ENCODE measurements at regions not wholly inside any gene's neighbourhood (a gene's known extent, or its start where the extent isn't known, plus 50 kb on each side); places are given as distances from the start of the nearest gene placed in this dataset.

- Histone ChIP-seq H3K4me3 (ENCODE audit: low read length in 3 of 3) (peak overlapping the region in 2 of 3 donors; percentile 20 to 23), H3K36me3 (ENCODE audit: control insufficient read depth in 3 of 3, insufficient read depth in 3 of 3, low read length in 3 of 3) (no peaks in the 10 kb centered on the region), H3K9me3 (ENCODE audit: control insufficient read depth in 3 of 3, low read length in 3 of 3) (no peaks in the 10 kb centered on the region), H3K4me1 (ENCODE audit: control insufficient read depth in 3 of 3, insufficient read depth in 3 of 3, low read length in 3 of 3) (peaks cover 10 to 16% (median 10%) of the 10 kb centered on the region in 3 donors), H3K9ac (ENCODE audit: low read depth in 1 of 3, low read length in 3 of 3) (peak overlapping the region in 2 of 3 donors; percentile 23 to 26), H3K27me3 (ENCODE audit: control insufficient read depth in 3 of 3, insufficient read depth in 3 of 3, low read length in 3 of 3) (no peaks in the 10 kb centered on the region), H3K27ac (ENCODE audit: low read depth, low read length) (no peak overlapping the region)
Observed at GRCh38 chr17:69961501-69962145, 113.4 kb upstream of the KCNJ16 start.

- Histone ChIP-seq H3K9me3 (ENCODE audit: control insufficient read depth in 3 of 3, low read length in 3 of 3) (no peaks in the 10 kb centered on the region), H3K4me3 (ENCODE audit: low read length in 3 of 3) (no peak overlapping the region), H3K4me1 (ENCODE audit: control insufficient read depth in 3 of 3, insufficient read depth in 3 of 3, low read length in 3 of 3) (peaks cover 10 to 16% (median 10%) of the 10 kb centered on the region in 3 donors), H3K27me3 (ENCODE audit: control insufficient read depth in 3 of 3, insufficient read depth in 3 of 3, low read length in 3 of 3) (no peaks in the 10 kb centered on the region), H3K9ac (ENCODE audit: low read depth in 1 of 3, low read length in 3 of 3) (no peak overlapping the region), H3K27ac (ENCODE audit: low read depth, low read length) (no peak overlapping the region), H3K36me3 (ENCODE audit: control insufficient read depth in 3 of 3, insufficient read depth in 3 of 3, low read length in 3 of 3) (no peaks in the 10 kb centered on the region)
Observed at GRCh38 chr17:69962436-69962995, 112.5 kb upstream of the KCNJ16 start.

- Histone ChIP-seq H3K36me3 (ENCODE audit: control insufficient read depth in 3 of 3, insufficient read depth in 3 of 3, low read length in 3 of 3) (no peaks in the 10 kb centered on the region), H3K9ac (ENCODE audit: low read depth in 1 of 3, low read length in 3 of 3) (no peak overlapping the region), H3K4me3 (ENCODE audit: low read length in 3 of 3) (no peak overlapping the region), H3K4me1 (ENCODE audit: control insufficient read depth in 3 of 3, insufficient read depth in 3 of 3, low read length in 3 of 3) (no peaks in the 10 kb centered on the region), H3K9me3 (ENCODE audit: control insufficient read depth in 3 of 3, low read length in 3 of 3) (no peaks in the 10 kb centered on the region), H3K27ac (ENCODE audit: low read depth, low read length) (no peak overlapping the region), H3K27me3 (ENCODE audit: control insufficient read depth in 3 of 3, insufficient read depth in 3 of 3, low read length in 3 of 3) (no peaks in the 10 kb centered on the region)
Observed at GRCh38 chr17:69967910-69968411, 107.1 kb upstream of the KCNJ16 start.

DNA sequence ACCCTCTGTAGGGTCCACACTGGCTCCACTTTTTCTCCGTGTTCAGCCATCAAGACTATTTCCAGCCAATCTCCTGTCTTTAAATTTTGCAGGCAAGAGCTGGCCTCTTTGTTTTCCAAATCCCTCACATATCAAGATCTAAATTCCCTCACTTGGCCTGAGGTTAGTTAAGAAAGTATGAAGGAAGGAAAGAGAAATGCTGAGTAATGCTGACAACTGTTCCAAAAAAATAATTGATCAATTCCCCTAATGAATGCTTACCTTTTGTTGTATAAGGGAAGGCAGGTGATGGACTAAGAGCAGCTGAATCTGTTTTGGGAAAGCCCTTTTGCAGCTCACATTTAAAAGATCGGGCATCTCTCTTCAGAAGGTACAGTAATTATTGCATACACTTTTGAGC lies 105.1 kb upstream of the KCNJ16 start:
- Histone ChIP-seq H3K36me3 (ENCODE audit: control insufficient read depth in 3 of 3, insufficient read depth in 3 of 3, low read length in 3 of 3) (no peaks in the 10 kb centered on the region), H3K4me1 (ENCODE audit: control insufficient read depth in 3 of 3, insufficient read depth in 3 of 3, low read length in 3 of 3) (no peaks in the 10 kb centered on the region), H3K27me3 (ENCODE audit: control insufficient read depth in 3 of 3, insufficient read depth in 3 of 3, low read length in 3 of 3) (no peaks in the 10 kb centered on the region), H3K4me3 (ENCODE audit: low read length in 3 of 3) (no peak overlapping the region), H3K27ac (ENCODE audit: low read depth, low read length) (no peak overlapping the region), H3K9ac (ENCODE audit: low read depth in 1 of 3, low read length in 3 of 3) (no peak overlapping the region), H3K9me3 (ENCODE audit: control insufficient read depth in 3 of 3, low read length in 3 of 3) (peaks cover 0 to 5% (median 0%) of the 10 kb centered on the region in 3 donors)

DNA sequence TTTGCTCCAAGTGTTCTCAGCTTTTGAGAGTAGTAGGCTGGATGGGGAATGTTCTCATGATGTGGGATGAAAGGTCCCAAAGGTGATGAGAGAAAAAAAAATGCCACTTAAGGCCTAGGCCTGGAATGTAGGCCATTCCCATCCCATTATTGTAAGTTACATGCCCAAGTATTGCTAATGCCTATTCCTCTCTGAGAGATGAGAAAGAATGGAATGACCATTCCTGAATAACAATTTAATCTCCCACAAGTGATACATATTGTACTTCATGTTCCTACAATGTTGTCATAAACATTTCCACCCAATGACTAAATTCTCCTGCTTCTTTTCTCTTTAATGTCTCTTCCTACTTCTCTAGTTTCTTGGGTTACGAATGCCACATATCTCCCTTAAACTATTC lies 102.8 kb upstream of the KCNJ16 start:
- no peak overlapping the region for H3K9ac ChIP-seq (ENCODE audit: low read depth in 1 of 3, low read length in 3 of 3)
- H3K9me3 ChIP-seq (ENCODE audit: control insufficient read depth in 3 of 3, low read length in 3 of 3), result peaks cover 0 to 5% (median 0%) of the 10 kb centered on the region in 3 donors
- H3K27me3 ChIP-seq (ENCODE audit: control insufficient read depth in 3 of 3, insufficient read depth in 3 of 3, low read length in 3 of 3), result no peaks in the 10 kb centered on the region
- no peak overlapping the region for H3K27ac ChIP-seq (ENCODE audit: low read depth, low read length)
- no peak overlapping the region for H3K4me3 ChIP-seq (ENCODE audit: low read length in 3 of 3)
- no peaks in the 10 kb centered on the region for H3K36me3 ChIP-seq (ENCODE audit: control insufficient read depth in 3 of 3, insufficient read depth in 3 of 3, low read length in 3 of 3)
- H3K4me1 ChIP-seq (ENCODE audit: control insufficient read depth in 3 of 3, insufficient read depth in 3 of 3, low read length in 3 of 3), result no peaks in the 10 kb centered on the region

DNA sequence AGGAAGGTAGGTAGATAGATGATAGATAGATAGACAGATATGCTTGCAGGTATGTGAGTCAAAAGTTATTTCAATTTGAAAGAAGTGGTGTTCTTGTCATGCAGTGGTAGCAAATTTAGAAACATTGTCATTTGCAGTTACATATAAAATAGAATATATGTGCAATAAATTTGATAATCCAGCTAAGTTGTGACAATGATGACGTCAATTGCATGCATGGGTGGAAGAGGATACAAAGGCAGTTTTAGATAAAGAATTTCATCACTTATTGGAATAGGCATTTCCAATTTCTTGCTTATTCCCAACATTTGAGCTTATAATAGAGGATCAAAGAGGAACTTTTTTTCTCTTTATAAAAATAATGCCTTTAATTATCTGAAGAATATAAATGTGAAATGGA lies 99.2 kb upstream of the KCNJ16 start:
- Histone ChIP-seq H3K9me3 (ENCODE audit: control insufficient read depth in 3 of 3, low read length in 3 of 3) (peaks cover 0 to 5% (median 0%) of the 10 kb centered on the region in 3 donors), H3K27ac (ENCODE audit: low read depth, low read length) (no peak overlapping the region), H3K27me3 (ENCODE audit: control insufficient read depth in 3 of 3, insufficient read depth in 3 of 3, low read length in 3 of 3) (no peaks in the 10 kb centered on the region), H3K36me3 (ENCODE audit: control insufficient read depth in 3 of 3, insufficient read depth in 3 of 3, low read length in 3 of 3) (no peaks in the 10 kb centered on the region), H3K4me1 (ENCODE audit: control insufficient read depth in 3 of 3, insufficient read depth in 3 of 3, low read length in 3 of 3) (no peaks in the 10 kb centered on the region), H3K9ac (ENCODE audit: low read depth in 1 of 3, low read length in 3 of 3) (no peak overlapping the region), H3K4me3 (ENCODE audit: low read length in 3 of 3) (no peak overlapping the region)

DNA sequence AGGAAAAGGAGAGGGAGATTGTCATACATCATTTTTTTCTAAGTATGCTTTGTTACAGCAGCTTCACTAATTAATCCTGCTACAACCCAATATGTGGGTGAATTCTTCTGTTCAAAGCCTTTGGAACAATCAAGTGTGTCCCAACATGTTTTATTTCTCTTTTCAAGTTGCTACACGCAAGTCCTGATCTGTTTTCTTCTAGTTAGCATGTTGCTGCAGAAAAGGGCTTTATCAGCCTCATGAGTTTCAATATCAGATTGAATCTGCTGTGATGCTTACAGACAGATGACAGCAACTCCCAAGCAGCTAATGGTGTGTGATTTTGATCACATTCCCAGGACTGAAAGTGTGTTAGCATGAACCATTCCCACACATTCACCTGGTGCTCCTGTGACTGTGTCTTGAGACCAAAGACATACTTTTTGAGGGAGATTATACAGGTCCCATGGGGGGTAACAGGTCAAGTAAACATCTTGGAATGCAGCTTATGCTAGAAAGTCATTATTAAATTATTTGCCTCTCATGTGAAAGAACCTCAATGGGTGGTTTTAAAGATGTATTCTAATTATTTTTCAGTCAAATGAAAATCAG lies 96.9 kb upstream of the KCNJ16 start:
- H3K4me3 ChIP-seq (ENCODE audit: low read length in 3 of 3), result no peak overlapping the region
- H3K9ac ChIP-seq (ENCODE audit: low read depth in 1 of 3, low read length in 3 of 3), result no peak overlapping the region
- H3K9me3 ChIP-seq (ENCODE audit: control insufficient read depth in 3 of 3, low read length in 3 of 3), result peaks cover 0 to 5% (median 0%) of the 10 kb centered on the region in 3 donors
- no peaks in the 10 kb centered on the region for H3K36me3 ChIP-seq (ENCODE audit: control insufficient read depth in 3 of 3, insufficient read depth in 3 of 3, low read length in 3 of 3)
- no peak overlapping the region for H3K27ac ChIP-seq (ENCODE audit: low read depth, low read length)
- no peaks in the 10 kb centered on the region for H3K4me1 ChIP-seq (ENCODE audit: control insufficient read depth in 3 of 3, insufficient read depth in 3 of 3, low read length in 3 of 3)
- no peaks in the 10 kb centered on the region for H3K27me3 ChIP-seq (ENCODE audit: control insufficient read depth in 3 of 3, insufficient read depth in 3 of 3, low read length in 3 of 3)

DNA sequence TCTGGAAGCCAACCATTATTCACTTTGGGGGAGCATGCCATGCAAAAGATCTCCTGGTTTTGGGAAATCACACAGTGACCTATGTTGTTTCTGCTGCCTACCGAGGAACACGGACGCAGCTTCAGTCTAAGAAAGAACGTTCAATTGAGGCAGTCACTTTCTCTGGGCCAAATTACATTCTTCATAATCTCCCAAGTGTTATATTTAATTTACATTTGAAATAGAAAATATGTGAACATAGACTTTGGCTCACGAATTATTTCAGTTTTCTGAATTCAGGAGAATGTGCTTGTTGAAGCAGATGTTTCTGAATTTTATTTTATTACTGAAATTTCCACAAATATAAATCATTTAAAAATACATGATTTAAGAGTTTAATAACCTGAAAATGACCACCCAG lies 93.6 kb upstream of the KCNJ16 start:
- Histone ChIP-seq H3K4me1 (ENCODE audit: control insufficient read depth in 3 of 3, insufficient read depth in 3 of 3, low read length in 3 of 3) (no peaks in the 10 kb centered on the region), H3K9ac (ENCODE audit: low read depth in 1 of 3, low read length in 3 of 3) (no peak overlapping the region), H3K4me3 (ENCODE audit: low read length in 3 of 3) (no peak overlapping the region), H3K9me3 (ENCODE audit: control insufficient read depth in 3 of 3, low read length in 3 of 3) (no peaks in the 10 kb centered on the region), H3K36me3 (ENCODE audit: control insufficient read depth in 3 of 3, insufficient read depth in 3 of 3, low read length in 3 of 3) (no peaks in the 10 kb centered on the region), H3K27me3 (ENCODE audit: control insufficient read depth in 3 of 3, insufficient read depth in 3 of 3, low read length in 3 of 3) (no peaks in the 10 kb centered on the region), H3K27ac (ENCODE audit: low read depth, low read length) (no peak overlapping the region)

GRCh38 chr17:69995476-69995875 lies 79.5 kb upstream of the KCNJ16 start:
- no peaks in the 10 kb centered on the region for H3K27me3 ChIP-seq (ENCODE audit: control insufficient read depth in 3 of 3, insufficient read depth in 3 of 3, low read length in 3 of 3)
- H3K9ac ChIP-seq (ENCODE audit: low read depth in 1 of 3, low read length in 3 of 3), result no peak overlapping the region

DNA sequence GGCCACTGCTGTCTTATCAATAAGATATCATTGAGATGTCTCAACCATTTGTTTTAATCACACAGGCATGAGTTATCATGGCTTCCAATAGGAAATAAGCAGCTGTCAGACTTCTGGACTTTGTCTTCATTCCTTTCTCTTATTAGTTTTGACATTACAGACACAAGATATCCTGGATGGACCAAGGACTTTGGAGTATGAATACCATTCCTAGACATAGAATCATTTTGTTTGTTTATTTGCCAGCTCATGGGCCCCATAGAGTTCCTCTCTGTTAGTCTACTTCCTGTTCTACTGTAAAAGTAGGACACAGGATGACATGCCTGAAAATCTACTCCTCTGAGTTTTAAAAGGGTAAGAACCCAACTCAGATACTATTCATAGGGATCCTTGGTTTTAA lies 77.7 kb upstream of the KCNJ16 start:
- Histone ChIP-seq H3K9me3 (ENCODE audit: control insufficient read depth in 3 of 3, low read length in 3 of 3) (peaks cover 0 to 4% (median 3%) of the 10 kb centered on the region in 3 donors), H3K27ac (ENCODE audit: low read depth, low read length) (no peak overlapping the region), H3K9ac (ENCODE audit: low read depth in 1 of 3, low read length in 3 of 3) (no peak overlapping the region), H3K4me3 (ENCODE audit: low read length in 3 of 3) (no peak overlapping the region), H3K27me3 (ENCODE audit: control insufficient read depth in 3 of 3, insufficient read depth in 3 of 3, low read length in 3 of 3) (no peaks in the 10 kb centered on the region), H3K4me1 (ENCODE audit: control insufficient read depth in 3 of 3, insufficient read depth in 3 of 3, low read length in 3 of 3) (no peaks in the 10 kb centered on the region), H3K36me3 (ENCODE audit: control insufficient read depth in 3 of 3, insufficient read depth in 3 of 3, low read length in 3 of 3) (no peaks in the 10 kb centered on the region)

More at GRCh38 chr17:69995476-69995875, 79.5 kb upstream of the KCNJ16 start:
- Histone ChIP-seq H3K9me3 (ENCODE audit: control insufficient read depth in 3 of 3, low read length in 3 of 3) (peaks cover 0 to 4% (median 3%) of the 10 kb centered on the region in 3 donors), H3K27ac (ENCODE audit: low read depth, low read length) (no peak overlapping the region), H3K36me3 (ENCODE audit: control insufficient read depth in 3 of 3, insufficient read depth in 3 of 3, low read length in 3 of 3) (no peaks in the 10 kb centered on the region), H3K4me1 (ENCODE audit: control insufficient read depth in 3 of 3, insufficient read depth in 3 of 3, low read length in 3 of 3) (no peaks in the 10 kb centered on the region), H3K4me3 (ENCODE audit: low read length in 3 of 3) (no peak overlapping the region)

All from skeletal muscle tissue (tissue), 3 donors.